Transverse colon (tissue), 4 donors: ENCODE measurements at regions not wholly inside any gene's neighbourhood (a gene's known extent, or its start where the extent isn't known, plus 50 kb on each side); places are given as distances from the start of the nearest gene placed in this dataset.

ENCODE experiments used
- CTCF ChIP-seq, 5 experiments: fragments of 200-600 bp in 3 of 5; fragments of 450-650 bp in 2 of 5; sonication (generic) in 3 of 5; IDR thresholded peaks; 1 replicate in 2 of 5; 2 replicates in 3 of 5; pipeline ENCODE4 v1.5.1; 2016 to 2017; ENCODE audit warnings: antibody characterized with exemption in 5 of 5, inconsistent platforms in 3 of 5, mild to moderate bottlenecking in 2 of 5, moderate library complexity in 1 of 5
- POLR2AphosphoS5 ChIP-seq, 3 donors: sonication (generic); formaldehyde crosslinking; IDR thresholded peaks; one replicate each; pipeline ENCODE4 v1.6.1; 2016; ENCODE audit warnings: antibody characterized with exemption in 3 of 3

GRCh38 chr21:38039841-38040240 lies 123.6 kb upstream of the KCNJ6 start:
- TF ChIP-seq CTCF (IDR thresholded peaks at IDR 0.05): no peak
- no peak for TF ChIP-seq POLR2AphosphoS5 (IDR thresholded peaks at IDR 0.05)
